Natural killer cell (primary cell): ENCODE measurements at regions not wholly inside any gene's neighbourhood (a gene's known extent, or its start where the extent isn't known, plus 50 kb on each side); places are given as distances from the start of the nearest gene placed in this dataset.

ENCODE experiments used
- ATAC-seq, 3 donors: fragments of 150-1000 bp in 2 of 3; fragments of 200-7000 bp in 1 of 3; cut with Tn5 transposase; 1 replicate in 1 of 3; 2 replicates in 2 of 3; pipeline ENCODE4 v1.10.0; 2021; ENCODE audit warnings: mild to moderate bottlenecking in 2 of 3, moderate library complexity in 2 of 3
- DNase-seq, 2 donors: peaks; one replicate each; pipeline versions ENCODE4 v3.0.0 to v3.0.0-alpha.2; 2013 to 2021; ENCODE audit warnings: mixed read lengths in 1 of 2
- H3K27ac ChIP-seq: one replicate; pipeline ENCODE4 v1.5.1; 2013; ENCODE audit warnings: mild to moderate bottlenecking, low read length
- H3K27me3 ChIP-seq: one replicate; pipeline ENCODE4 v1.6.1; 2013; ENCODE audit warnings: low read length; ENCODE audit not compliant: control insufficient read depth, insufficient read depth
- H3K36me3 ChIP-seq: one replicate; pipeline ENCODE4 v1.6.1; 2013; ENCODE audit warnings: low read length; ENCODE audit not compliant: control insufficient read depth, insufficient read depth
- H3K4me1 ChIP-seq: one replicate; pipeline ENCODE4 v1.6.1; 2013; ENCODE audit warnings: low read length; ENCODE audit not compliant: control insufficient read depth, insufficient read depth
- H3K4me3 ChIP-seq: one replicate; pipeline ENCODE4 v1.5.1; 2013; ENCODE audit warnings: low read length
- H3K9me3 ChIP-seq: one replicate; pipeline ENCODE4 v1.6.1; 2013; ENCODE audit warnings: low read length; ENCODE audit not compliant: control insufficient read depth, insufficient read depth
- H3K27ac Mint-ChIP-seq, 2 donors: one replicate each; pipeline ENCODE4 v1.8.0; 2022; ENCODE audit warnings: mild to moderate bottlenecking in 2 of 2, mixed read lengths in 2 of 2, moderate library complexity in 1 of 2
- H3K27me3 Mint-ChIP-seq, 2 donors: one replicate each; pipeline ENCODE4 v1.8.0; 2022; ENCODE audit warnings: low read depth in 2 of 2, mixed read lengths in 2 of 2
- H3K36me3 Mint-ChIP-seq: one replicate; pipeline ENCODE4 v1.8.0; 2022; ENCODE audit warnings: mixed read lengths
- H3K4me1 Mint-ChIP-seq, 2 donors: one replicate each; pipeline ENCODE4 v1.8.0; 2022; ENCODE audit warnings: mixed read lengths in 2 of 2
- H3K4me3 Mint-ChIP-seq: one replicate; pipeline ENCODE4 v1.8.0; 2022; ENCODE audit warnings: mild to moderate bottlenecking, moderate library complexity, mixed read lengths
- H3K9me3 Mint-ChIP-seq, 2 donors: one replicate each; pipeline ENCODE4 v1.8.0; 2022; ENCODE audit warnings: mixed read lengths in 2 of 2
- WGBS: methylation state at CpG from one replicate; pipeline ENCODE4 v1.1.7; 2013; ENCODE audit warnings: missing lambda C conversion rate; ENCODE audit not compliant: insufficient coverage; 5-methylcytosine and 5-hydroxymethylcytosine counted together
- intact Hi-C: fragments of 100-400 bp; cut with micrococcal nuclease; formaldehyde crosslinking; loops from one replicate; pipeline ENCODE4 v1.14.2; 2022
- TF ChIP-seq, protein P1 (sequence below): fragments of 200-600 bp; IDR thresholded peaks from one replicate; pipeline ENCODE4 v1.8.0; 2022; ENCODE audit warnings: antibody characterized with exemption

DNA sequence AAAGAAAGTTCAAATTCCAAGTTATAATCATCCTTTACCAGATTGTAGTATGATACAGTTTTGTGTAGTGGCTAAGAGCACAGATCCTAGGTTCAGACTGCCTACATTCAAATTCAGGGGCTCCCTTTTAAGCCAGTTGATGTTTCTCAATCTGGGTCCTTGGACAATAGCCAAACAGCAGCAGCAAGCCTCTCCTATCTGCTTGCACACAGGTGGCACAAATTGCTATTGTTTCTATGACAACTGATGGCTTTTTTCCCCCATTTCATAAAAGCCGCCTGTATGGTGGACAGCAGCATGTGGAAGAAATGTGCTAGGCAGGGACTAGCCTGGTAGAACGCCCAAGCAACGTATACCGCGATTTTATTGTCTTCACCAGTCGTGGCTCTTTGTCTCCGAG, 76.5 kb downstream of the S1PR1 start:
- Mint-ChIP-seq H3K4me1 (peaks cover 80% of the 10 kb centered on the region in 2 donors), H3K4me3 (peak overlapping the region; percentile 84), H3K27ac (peak overlapping the region; percentile 91), H3K27me3 (no peaks in the 10 kb centered on the region), H3K36me3 (no peaks in the 10 kb centered on the region), H3K9me3 (no peaks in the 10 kb centered on the region)
- TF ChIP-seq, protein P1, sequence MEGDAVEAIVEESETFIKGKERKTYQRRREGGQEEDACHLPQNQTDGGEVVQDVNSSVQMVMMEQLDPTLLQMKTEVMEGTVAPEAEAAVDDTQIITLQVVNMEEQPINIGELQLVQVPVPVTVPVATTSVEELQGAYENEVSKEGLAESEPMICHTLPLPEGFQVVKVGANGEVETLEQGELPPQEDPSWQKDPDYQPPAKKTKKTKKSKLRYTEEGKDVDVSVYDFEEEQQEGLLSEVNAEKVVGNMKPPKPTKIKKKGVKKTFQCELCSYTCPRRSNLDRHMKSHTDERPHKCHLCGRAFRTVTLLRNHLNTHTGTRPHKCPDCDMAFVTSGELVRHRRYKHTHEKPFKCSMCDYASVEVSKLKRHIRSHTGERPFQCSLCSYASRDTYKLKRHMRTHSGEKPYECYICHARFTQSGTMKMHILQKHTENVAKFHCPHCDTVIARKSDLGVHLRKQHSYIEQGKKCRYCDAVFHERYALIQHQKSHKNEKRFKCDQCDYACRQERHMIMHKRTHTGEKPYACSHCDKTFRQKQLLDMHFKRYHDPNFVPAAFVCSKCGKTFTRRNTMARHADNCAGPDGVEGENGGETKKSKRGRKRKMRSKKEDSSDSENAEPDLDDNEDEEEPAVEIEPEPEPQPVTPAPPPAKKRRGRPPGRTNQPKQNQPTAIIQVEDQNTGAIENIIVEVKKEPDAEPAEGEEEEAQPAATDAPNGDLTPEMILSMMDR = no peak
- no peak overlapping the region for H3K27ac ChIP-seq
- intact Hi-C loops = loop anchor here (5.0 to 10.0 kb wide), 3 partner anchors 76 to 919 kb away; partner anchors contain the start of gene S1PR1
- 97% methylated on average over 7 of the region's 7 CpGs for WGBS
- no peaks in the 10 kb centered on the region for H3K9me3 ChIP-seq
- H3K36me3 ChIP-seq = no peaks in the 10 kb centered on the region
- no peaks in the 10 kb centered on the region for H3K27me3 ChIP-seq
- DNase-seq (no peak), ATAC-seq (no peak)
- H3K4me1 ChIP-seq = peaks cover 58% of the 10 kb centered on the region
- H3K4me3 ChIP-seq = no peak overlapping the region

DNA sequence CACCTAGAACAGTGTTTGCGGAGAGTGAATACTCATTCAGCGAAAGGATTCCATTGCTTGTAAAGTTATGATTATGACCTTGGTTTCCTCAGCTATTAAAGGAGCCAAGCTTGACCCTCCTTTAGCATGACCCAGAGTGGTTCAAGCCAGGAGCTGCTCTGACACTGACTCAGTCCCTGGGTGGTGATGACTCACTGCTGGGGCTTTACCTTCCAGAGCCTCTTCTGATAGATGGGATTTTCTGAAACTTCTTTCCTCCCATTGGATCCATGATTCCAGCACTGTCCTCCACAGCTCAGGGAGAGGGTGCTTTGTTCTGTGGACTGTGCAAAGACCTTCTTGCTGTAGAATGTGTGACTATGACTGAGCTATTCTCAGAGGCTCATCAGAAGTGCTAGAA, 77.4 kb downstream of the S1PR1 start:
- no peak for DNase-seq
- intact Hi-C loops = loop anchor here (5.0 to 10.0 kb wide), 3 partner anchors 77 to 919 kb away; partner anchors contain the start of gene S1PR1
- H3K4me1 Mint-ChIP-seq = peaks cover 71 to 74% of the 10 kb centered on the region in 2 donors
- Histone ChIP-seq H3K4me3 (no peak overlapping the region), H3K9me3 (no peaks in the 10 kb centered on the region), H3K27me3 (no peaks in the 10 kb centered on the region), H3K4me1 (peaks cover 49% of the 10 kb centered on the region), H3K27ac (no peak overlapping the region), H3K36me3 (no peaks in the 10 kb centered on the region)
- H3K27ac Mint-ChIP-seq = peak overlapping the region; percentile 91
- TF ChIP-seq, protein P1 = no peak
- H3K36me3 Mint-ChIP-seq = no peaks in the 10 kb centered on the region
- 80% methylated on average over 2 of the region's 2 CpGs for WGBS
- ATAC-seq = peak in 1 of 3 donors; percentile 9
- no peaks in the 10 kb centered on the region for H3K27me3 Mint-ChIP-seq
- H3K9me3 Mint-ChIP-seq = no peaks in the 10 kb centered on the region
- peak overlapping the region; percentile 18 for H3K4me3 Mint-ChIP-seq

DNA sequence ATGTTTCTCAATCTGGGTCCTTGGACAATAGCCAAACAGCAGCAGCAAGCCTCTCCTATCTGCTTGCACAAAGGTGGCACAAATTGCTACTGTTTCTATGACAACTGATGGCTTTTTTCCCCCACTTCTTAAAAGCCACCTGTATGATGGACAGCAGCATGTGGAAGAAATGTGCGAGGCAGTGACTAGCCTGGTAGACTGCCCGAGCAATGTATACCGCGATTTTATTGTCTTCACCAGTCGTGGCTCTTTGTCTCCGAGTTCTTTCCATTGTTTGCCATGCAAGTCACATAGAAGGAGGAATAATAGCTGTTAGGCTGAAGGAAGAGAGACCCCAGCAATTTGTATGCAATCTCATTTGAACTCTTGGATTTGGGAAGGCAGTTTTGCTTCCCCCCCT, 79.4 kb downstream of the S1PR1 start:
- Histone ChIP-seq H3K27ac (no peak overlapping the region), H3K36me3 (no peaks in the 10 kb centered on the region), H3K4me1 (peaks cover 37% of the 10 kb centered on the region), H3K9me3 (no peaks in the 10 kb centered on the region), H3K27me3 (no peaks in the 10 kb centered on the region), H3K4me3 (no peak overlapping the region)
- WGBS = 95% methylated on average over 6 of the region's 6 CpGs
- Mint-ChIP-seq H3K27me3 (no peaks in the 10 kb centered on the region), H3K27ac (no peak overlapping the region), H3K4me3 (no peak overlapping the region), H3K4me1 (peaks cover 60 to 63% of the 10 kb centered on the region in 2 donors), H3K9me3 (no peaks in the 10 kb centered on the region), H3K36me3 (no peaks in the 10 kb centered on the region)
- TF ChIP-seq, protein P1 = no peak
- intact Hi-C loops = loop anchor here (10.0 kb wide), 2 partner anchors 119 to 921 kb away; no protein-coding TSS in a partner anchor
- DNase-seq (no peak), ATAC-seq (no peak)

DNA sequence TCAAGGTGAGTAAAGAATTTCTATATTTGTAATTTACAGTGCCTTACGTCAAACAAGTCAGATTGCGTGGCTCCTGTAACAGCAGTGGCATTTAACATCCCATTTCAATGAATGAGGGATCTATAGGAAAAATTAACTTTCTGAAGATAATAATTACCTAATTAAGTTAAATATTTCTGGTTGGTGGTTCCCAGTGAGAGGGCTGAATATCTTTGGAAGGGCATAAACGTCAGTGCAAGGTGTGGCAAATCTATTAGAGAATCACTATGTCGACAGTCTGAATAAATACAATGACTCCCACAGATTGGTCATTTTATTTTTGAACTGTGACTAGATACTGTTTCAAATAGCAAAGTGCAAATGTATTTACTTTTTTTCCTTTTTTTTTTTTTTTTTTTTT, 80.0 kb downstream of the S1PR1 start:
- H3K27ac ChIP-seq = no peak overlapping the region
- Mint-ChIP-seq H3K9me3 (no peaks in the 10 kb centered on the region), H3K27me3 (no peaks in the 10 kb centered on the region), H3K36me3 (no peaks in the 10 kb centered on the region), H3K4me3 (no peak overlapping the region), H3K27ac (no peak overlapping the region), H3K4me1 (peaks cover 60 to 63% of the 10 kb centered on the region in 2 donors)
- H3K4me1 ChIP-seq = peaks cover 31% of the 10 kb centered on the region
- intact Hi-C loops = loop anchor here (10.0 kb wide), 2 partner anchors 118 to 922 kb away; no protein-coding TSS in a partner anchor
- no peak for DNase-seq
- no peaks in the 10 kb centered on the region for H3K27me3 ChIP-seq
- no peak overlapping the region for H3K4me3 ChIP-seq
- ATAC-seq = no peak
- WGBS = 100% methylated on average over 2 of the region's 4 CpGs
- TF ChIP-seq, protein P1 = no peak
- H3K9me3 ChIP-seq = no peaks in the 10 kb centered on the region
- H3K36me3 ChIP-seq = no peaks in the 10 kb centered on the region
